Omental fat pad (tissue), 3 donors: ENCODE measurements at regions not wholly inside any gene's neighbourhood (a gene's known extent, or its start where the extent isn't known, plus 50 kb on each side); places are given as distances from the start of the nearest gene placed in this dataset.

Experiments
- ATAC-seq: fragments of 150-250 bp; one replicate; pipeline ENCODE4 v1.9.1; 2016; ENCODE audit warnings: mild to moderate bottlenecking, moderate library complexity; ENCODE audit not compliant: low FRiP score
- DNase-seq: peaks from one replicate; pipeline ENCODE4 v3.0.0-alpha.2; 2019; ENCODE audit warnings: low spot score
- CTCF ChIP-seq, 3 donors: fragments of 450-650 bp; IDR thresholded peaks; one replicate each; pipeline ENCODE4 v1.5.1; 2016 to 2017; ENCODE audit warnings: antibody characterized with exemption in 3 of 3, mild to moderate bottlenecking in 3 of 3, moderate library complexity in 2 of 3

GRCh38 chr3:30456264-30456663, 150.1 kb upstream of the TGFBR2 start:
- no peak for DNase-seq
- no peak for ATAC-seq
- no peak for TF ChIP-seq CTCF (IDR thresholded peaks at IDR 0.05)

- no peak for ATAC-seq
- DNase-seq: no peak
- no peak for TF ChIP-seq CTCF (IDR thresholded peaks at IDR 0.05)
These were observed 149.3 kb upstream of the TGFBR2 start for GRCh38 chr3:30457081-30457480.

- DNase-seq: no peak
- ATAC-seq: no peak
- TF ChIP-seq CTCF (IDR thresholded peaks at IDR 0.05): no peak
These were observed 148.7 kb upstream of the TGFBR2 start for GRCh38 chr3:30457726-30458125.

- no peak for ATAC-seq
These were observed 147.8 kb upstream of the TGFBR2 start for GRCh38 chr3:30458376-30459171.

GRCh38 chr3:30461311-30461710, 145.1 kb upstream of the TGFBR2 start:
- DNase-seq (no peak), ATAC-seq (no peak)
- TF ChIP-seq CTCF (IDR thresholded peaks at IDR 0.05): no peak

More at GRCh38 chr3:30458376-30459171, 147.8 kb upstream of the TGFBR2 start:
- no peak for TF ChIP-seq CTCF (IDR thresholded peaks at IDR 0.05)
- no peak for DNase-seq

GRCh38 chr3:30462721-30463470, 143.5 kb upstream of the TGFBR2 start:
- no peak for DNase-seq
- peak; percentile 27 for ATAC-seq
- TF ChIP-seq CTCF (IDR thresholded peaks at IDR 0.05): no peak
